Activated CD4-positive, alpha-beta T cell treated with anti-CD3 and anti-CD28 coated beads, Interleukin-2, amount 50 U/mL, for 24 hours (primary cell): ENCODE measurements at regions not wholly inside any gene's neighbourhood (a gene's known extent, or its start where the extent isn't known, plus 50 kb on each side); places are given as distances from the start of the nearest gene placed in this dataset.

ENCODE experiments used
- DNase-seq, 2 donors: peaks; one replicate each; pipeline ENCODE4 v3.0.0-alpha.2; 2020; ENCODE audit warnings: low read depth in 1 of 2, low spot score in 1 of 2

GRCh38 chr12:66848967-66849366 is 170.1 kb upstream of the GRIP1 start:
- no peak for DNase-seq

GRCh38 chr12:66851134-66851533 is 172.3 kb upstream of the GRIP1 start:
- no peak for DNase-seq

DNA sequence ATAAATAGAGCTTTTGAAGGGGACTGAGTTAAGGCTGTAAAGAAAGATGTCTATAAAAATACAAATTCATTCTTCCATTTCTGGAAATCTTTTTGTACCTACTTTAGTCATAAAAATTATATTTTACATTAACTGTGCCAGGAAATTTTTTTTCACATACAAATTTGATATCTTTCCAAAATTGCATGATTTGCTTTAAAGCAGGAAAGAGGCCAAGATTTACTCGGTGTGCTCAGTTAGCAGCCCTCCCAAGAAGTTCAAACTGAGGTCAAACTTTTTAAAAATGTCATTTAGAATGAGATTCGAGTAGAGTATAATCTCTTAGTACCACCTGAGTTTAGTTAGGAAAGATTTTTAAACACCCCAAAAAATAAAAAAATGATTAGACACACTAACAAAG is 173.2 kb upstream of the GRIP1 start:
- no peak for DNase-seq

GRCh38 chr12:66852765-66853164 is 173.9 kb upstream of the GRIP1 start:
- DNase-seq = no peak

- DNase-seq = no peak
Measured at GRCh38 chr12:66859751-66860440, 181.0 kb upstream of the GRIP1 start.

DNA sequence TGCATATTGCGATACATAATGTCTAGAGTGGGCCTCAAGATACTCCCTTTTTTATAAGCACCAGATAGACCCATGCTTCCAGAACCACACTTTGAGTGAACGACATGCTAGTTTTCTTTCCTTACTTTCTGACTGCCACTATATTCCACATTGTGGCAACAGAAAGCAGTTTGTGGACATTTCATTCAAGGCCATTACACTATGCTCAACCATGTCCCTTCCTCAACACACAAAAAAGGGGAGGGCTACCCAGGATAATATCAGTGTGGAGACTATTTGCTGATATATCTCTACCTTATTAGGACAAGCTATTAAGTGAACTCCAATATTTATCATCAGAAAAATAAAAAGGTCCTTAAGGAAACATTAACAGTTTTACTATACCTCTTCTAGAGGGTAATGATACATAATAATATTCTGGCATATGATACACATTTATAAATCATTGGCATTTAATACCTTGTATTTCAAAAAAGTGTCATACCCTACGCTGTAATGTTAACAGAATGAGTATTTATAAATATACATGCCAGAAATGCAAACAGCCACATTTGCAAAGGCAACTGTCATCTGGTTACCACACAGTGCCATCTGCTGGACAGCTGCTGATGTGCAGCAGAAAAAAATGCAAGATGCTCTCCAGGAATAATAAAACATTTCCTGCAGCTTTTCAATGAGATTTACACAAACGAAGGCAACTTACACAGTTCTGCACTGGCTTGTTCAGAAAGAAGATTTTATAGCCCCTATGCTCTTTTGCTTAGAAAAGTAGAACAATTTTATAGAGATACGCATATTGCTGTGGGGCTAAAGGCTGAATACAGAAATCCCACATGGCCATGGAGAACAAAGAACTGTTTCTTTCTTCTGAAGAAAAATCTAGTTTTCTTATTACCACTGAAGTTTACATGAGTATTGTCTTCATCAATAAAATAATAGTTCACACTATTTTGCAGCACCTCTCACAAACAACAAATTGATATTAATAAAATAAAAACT is 182.2 kb upstream of the GRIP1 start:
- peak; percentile 39 to 56 for DNase-seq

- DNase-seq = no peak
Measured at GRCh38 chr12:66862356-66862985, 183.6 kb upstream of the GRIP1 start.

DNA sequence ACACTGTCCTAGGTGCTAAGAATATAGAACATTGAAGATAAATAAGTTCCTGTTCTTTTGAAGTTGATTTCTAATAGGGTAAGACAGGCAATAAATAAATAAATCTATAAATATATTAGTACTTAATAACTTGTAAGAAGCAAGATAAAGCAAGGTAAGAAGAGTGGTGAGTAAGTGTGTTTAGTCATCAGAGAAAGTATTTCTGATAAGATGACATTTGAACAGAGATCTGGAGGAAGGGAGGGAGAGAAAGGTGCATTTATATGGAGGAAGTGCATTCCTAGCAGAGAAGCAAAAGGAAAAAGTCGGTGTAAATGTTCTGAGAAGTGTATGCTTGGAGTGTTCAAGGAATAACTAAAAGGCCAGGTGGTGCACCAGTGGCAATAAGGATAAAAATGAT is 184.4 kb upstream of the GRIP1 start:
- no peak for DNase-seq

DNA sequence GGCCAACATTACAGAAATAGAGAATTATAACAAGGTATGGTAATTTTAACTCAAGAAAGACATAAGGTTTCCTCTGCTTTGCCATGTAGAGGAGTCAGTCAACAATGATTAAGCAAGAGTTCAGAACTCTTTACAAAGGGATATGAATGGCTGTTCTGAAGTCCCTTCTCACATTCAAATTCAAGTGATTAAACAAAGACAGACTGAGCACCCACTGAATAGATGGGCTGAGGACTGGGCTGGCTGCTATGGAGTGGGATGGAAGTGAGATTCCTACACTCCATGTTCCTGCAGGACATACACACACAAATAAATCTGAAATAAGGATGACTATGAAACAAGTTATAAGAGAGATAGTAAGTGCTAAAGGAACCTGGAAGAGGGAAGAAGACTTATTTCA is 199.0 kb upstream of the GRIP1 start:
- DNase-seq = no peak

DNA sequence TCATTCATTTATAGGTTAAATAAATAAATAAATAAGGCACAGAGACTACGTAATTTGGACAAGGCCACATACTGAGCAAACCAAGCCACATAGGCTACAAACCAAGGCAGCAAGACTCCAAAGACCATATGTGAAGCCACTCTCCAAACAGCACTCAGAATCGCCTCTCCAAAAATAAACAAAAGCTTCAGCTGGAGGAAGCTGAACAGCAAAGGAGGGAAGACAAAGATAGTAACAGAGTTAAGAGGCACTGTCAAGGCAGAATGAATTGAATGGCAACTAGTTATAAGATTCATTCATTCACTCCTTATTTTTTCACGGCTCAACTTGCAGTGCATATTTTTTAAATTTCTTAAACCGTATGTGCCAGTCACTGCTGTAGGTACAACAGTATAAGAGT is 200.5 kb upstream of the GRIP1 start:
- no peak for DNase-seq

GRCh38 chr12:66881386-66881785 is 202.5 kb upstream of the GRIP1 start:
- no peak for DNase-seq

- no peak for DNase-seq
Measured at GRCh38 chr12:66884091-66884490, 205.2 kb upstream of the GRIP1 start.

DNA sequence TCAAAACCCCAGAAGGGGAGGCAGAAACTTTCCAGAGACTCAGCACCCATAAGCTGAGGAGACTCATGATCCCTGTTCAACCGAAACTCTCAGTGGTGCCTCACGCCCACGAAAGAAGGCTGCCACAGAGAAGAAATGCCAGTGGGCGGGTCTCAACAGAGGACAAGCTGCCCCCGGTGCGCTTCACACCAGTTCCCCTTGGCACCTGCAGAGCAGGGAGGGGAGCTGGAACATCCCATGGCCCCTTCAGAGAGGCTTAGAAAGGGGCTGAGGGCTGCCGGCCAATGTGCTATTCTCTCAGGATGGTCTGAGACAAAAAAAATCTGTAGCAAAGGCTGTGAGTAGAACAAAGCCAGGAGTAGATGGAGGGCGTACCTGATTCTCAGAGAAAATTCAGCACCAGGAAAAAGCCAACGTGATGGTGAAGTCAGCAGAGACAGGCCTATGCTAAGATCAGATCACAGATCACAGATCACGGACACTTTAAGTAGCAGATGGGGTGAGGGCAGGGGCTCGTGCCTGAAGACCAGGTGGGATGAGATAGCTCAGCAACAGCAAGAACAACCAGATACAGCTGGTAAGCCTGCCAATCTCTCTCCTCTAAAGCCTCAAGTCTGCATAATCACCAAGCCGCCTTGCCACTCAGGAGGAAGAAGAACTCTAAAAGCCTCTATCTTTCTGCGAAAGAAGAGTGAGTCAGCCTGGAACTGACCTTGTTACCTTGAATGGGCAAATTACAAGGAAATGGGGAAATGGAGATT is 206.4 kb upstream of the GRIP1 start:
- no peak for DNase-seq

DNA sequence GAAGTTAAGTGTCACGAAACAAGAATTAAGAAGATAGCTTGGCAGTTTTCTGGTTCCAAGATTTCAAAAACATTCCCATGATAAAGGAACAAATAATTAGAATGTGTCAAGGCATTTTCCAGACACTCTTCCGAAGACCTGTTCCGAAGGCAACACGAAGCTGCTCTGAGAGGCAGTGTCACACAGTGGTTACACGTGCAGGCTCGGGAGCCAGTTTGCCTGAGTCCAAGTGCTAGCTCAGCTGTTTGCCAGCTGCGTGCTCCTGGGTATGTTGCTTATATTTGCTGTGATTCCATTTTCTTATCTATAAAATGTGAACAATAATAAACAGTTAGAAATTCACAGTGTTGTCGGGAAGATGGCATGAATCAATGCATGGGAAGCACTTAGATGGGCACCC is 217.9 kb upstream of the GRIP1 start:
- DNase-seq = no peak

DNA sequence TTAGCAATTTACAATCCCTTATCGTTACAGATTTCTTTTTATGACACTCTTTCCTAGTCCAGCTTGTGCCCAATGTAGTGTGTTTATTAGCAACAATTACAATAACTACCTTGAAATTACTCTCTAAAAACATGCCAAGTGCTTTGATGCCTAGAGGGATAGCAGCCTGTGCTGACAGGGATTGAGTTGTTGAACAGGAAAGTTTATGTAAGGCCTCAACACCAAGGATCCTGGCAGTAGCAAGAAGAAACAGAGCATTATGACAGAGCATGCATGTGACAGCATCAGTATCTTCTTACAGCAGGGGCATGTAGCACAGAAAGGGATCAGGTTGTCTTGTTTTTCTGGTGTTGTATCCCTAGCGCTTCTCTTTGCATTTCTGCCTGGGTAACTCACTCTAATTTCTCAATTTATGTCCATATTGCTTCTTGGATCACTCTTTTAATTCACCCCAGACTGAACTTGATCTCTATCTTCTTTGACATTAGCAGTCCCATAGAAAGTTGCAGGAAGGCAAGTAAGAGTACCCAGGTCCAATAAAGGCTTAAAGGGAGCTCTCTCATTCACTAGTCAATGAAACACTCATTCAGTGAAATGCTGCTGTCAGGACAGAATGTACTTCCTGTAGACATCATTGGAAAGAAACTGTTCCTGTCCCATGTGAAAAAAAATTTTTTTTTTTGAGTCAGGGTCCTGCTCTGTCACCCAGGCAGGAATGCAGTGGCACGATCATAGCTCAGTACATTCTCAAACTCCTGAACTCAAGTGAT is 220.0 kb upstream of the GRIP1 start:
- no peak for DNase-seq

GRCh38 chr12:66899588-66899987 is 220.7 kb upstream of the GRIP1 start:
- DNase-seq = no peak

DNA sequence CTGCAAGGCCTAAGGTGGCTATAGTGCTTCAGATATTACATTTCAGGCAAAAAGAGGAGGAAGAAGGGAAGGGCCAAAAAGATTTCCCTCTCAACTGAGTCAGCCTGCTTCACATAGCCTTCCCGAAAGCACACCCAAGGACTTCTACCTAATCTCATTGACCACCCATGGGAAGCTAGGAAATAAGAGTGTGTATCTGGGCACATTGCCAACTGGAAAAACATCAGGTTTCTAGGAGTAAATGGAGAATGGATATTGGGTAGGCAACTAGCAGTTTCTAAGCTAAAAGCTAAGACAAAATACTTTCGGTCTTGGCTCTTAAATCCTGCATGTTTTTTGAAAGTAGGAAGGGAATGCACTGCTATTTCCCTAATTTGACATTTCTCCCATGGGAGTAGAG is 221.7 kb upstream of the GRIP1 start:
- no peak for DNase-seq

GRCh38 chr12:66901138-66901932 is 222.5 kb upstream of the GRIP1 start:
- no peak for DNase-seq

- no peak for DNase-seq
Measured at GRCh38 chr12:66902020-66902419, 223.1 kb upstream of the GRIP1 start.
